Keratinocyte (primary cell): ENCODE measurements at regions not wholly inside any gene's neighbourhood (a gene's known extent, or its start where the extent isn't known, plus 50 kb on each side); places are given as distances from the start of the nearest gene placed in this dataset.

Experiments used
- DNase-seq: peaks from one replicate; pipeline ENCODE4 v3.0.0-alpha.2; 2011; ENCODE audit warnings: low read depth, missing footprints, low spot score
- FAIRE-seq: peaks from 2 replicates; lab custom pipeline; 2011; peaks lifted over from hg19 to GRCh38; lab: Jason Lieb, UNC
- H2AFZ ChIP-seq: 2 replicates; pipeline ENCODE4 v1.6.0; 2012; ENCODE audit warnings: low read length, control low read depth, inconsistent platforms; ENCODE audit not compliant: control insufficient read depth
- H3K27ac ChIP-seq: 2 replicates; pipeline ENCODE4 v1.5.1; 2011; ENCODE audit warnings: low read length; ENCODE audit not compliant: control insufficient read depth, insufficient read depth
- H3K27me3 ChIP-seq: 3 replicates; pipeline ENCODE4 v1.6.0; 2011; ENCODE audit warnings: low read length; ENCODE audit not compliant: control insufficient read depth, insufficient read depth; ENCODE audit errors: extremely low read depth
- H3K36me3 ChIP-seq, 2 experiments: 2 replicates in 1 of 2; 3 replicates in 1 of 2; pipeline ENCODE4 v1.5.1; 2011; ENCODE audit warnings: low read length in 2 of 2, mild to moderate bottlenecking in 1 of 2; ENCODE audit not compliant: control insufficient read depth in 2 of 2, insufficient read depth in 2 of 2; ENCODE audit errors: extremely low read depth in 1 of 2
- H3K4me1 ChIP-seq: 3 replicates; pipeline ENCODE4 v1.5.1; 2011; ENCODE audit warnings: low read length; ENCODE audit not compliant: control insufficient read depth, insufficient read depth; ENCODE audit errors: extremely low read depth
- H3K4me2 ChIP-seq: 3 replicates; pipeline ENCODE4 v1.6.0; 2011; ENCODE audit warnings: low read depth, low read length; ENCODE audit not compliant: control insufficient read depth, insufficient read depth; ENCODE audit errors: extremely low read depth
- H3K4me3 ChIP-seq, 3 experiments: fragments of 200-600 bp in 1 of 3; sonication (generic) in 1 of 3; 2 replicates in 2 of 3; 3 replicates in 1 of 3; pipeline ENCODE4 v1.5.1; 2011 to 2016; ENCODE audit warnings: low read length in 3 of 3, mild to moderate bottlenecking in 3 of 3, control low read depth in 2 of 3, inconsistent platforms in 1 of 3, low read depth in 1 of 3, mixed read lengths in 1 of 3, mixed run types in 1 of 3, moderate library complexity in 1 of 3; ENCODE audit not compliant: control insufficient read depth in 2 of 3, insufficient read depth in 2 of 3; ENCODE audit errors: extremely low read depth in 1 of 3
- H3K79me2 ChIP-seq: 2 replicates; pipeline ENCODE4 v1.6.0; 2012; ENCODE audit warnings: low read length; ENCODE audit not compliant: control insufficient read depth, insufficient read depth
- H3K9ac ChIP-seq: 3 replicates; pipeline ENCODE4 v1.6.0; 2011; ENCODE audit warnings: low read length; ENCODE audit not compliant: control insufficient read depth, insufficient read depth; ENCODE audit errors: extremely low read depth
- H3K9me1 ChIP-seq: 3 replicates; pipeline ENCODE4 v1.6.0; 2011; ENCODE audit warnings: low read length; ENCODE audit not compliant: control insufficient read depth, insufficient read depth; ENCODE audit errors: extremely low read depth
- H3K9me3 ChIP-seq: 2 replicates; pipeline ENCODE4 v1.5.1; 2012; ENCODE audit warnings: low read depth, low read length; ENCODE audit not compliant: control insufficient read depth
- H4K20me1 ChIP-seq: 3 replicates; pipeline ENCODE4 v1.6.0; 2011; ENCODE audit warnings: low read length; ENCODE audit not compliant: control insufficient read depth, insufficient read depth; ENCODE audit errors: extremely low read depth
- EZH2 ChIP-seq: IDR thresholded peaks from one replicate; pipeline ENCODE4 v1.6.1; 2012; ENCODE audit warnings: inconsistent platforms, mild to moderate bottlenecking, low read length, moderate library complexity
- dilution Hi-C: fragments of 300-500 bp; cut with MboI; formaldehyde crosslinking; loops from one replicate; pipeline ENCODE4 v1.7.0; 2020; ENCODE audit warnings: low sequenced_read_pairs; ENCODE audit not compliant: extremely low pct_ligation_motif_present
- TF ChIP-seq, protein P1 (sequence below), 3 experiments: IDR thresholded peaks in 1 of 3; conservative IDR thresholded peaks in 1 of 3; optimal IDR thresholded peaks in 1 of 3; 2 replicates in 2 of 3; 3 replicates in 1 of 3; pipeline versions ENCODE3 to v1.5.1; 2011; ENCODE audit warnings: low read length in 3 of 3, mild to moderate bottlenecking in 3 of 3, moderate library complexity in 2 of 3, control low read depth in 1 of 3, inconsistent platforms in 1 of 3; ENCODE audit not compliant: insufficient read depth in 2 of 3; ENCODE audit errors: extremely low read depth in 1 of 3

DNA sequence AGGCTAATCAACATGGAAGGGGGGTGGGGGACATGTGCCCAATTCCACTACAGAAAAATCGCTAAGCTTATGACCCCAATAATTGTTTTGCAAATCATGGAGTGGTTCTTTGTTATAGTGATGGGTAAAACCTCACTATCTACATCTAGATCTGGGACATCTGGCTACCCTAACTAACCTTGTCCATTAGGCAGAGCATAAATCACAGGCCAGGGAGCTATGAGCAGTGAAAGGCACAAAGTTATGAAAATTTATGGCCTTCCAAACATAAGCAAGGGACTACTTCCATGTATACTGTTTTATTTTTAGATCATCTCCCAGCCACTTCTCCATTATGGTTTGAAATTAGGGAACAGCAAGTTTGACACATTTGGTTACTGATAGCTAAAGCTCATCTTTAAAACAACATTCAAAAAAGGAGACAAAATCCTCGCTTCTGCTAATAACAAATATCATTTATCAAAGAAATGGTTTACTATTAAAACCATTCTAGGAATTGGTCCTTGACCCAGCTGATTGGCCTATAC lies 78.3 kb downstream of the RSL24D1 start:
- H3K9me1 ChIP-seq = no peaks in the 10 kb centered on the region
- no peaks in the 10 kb centered on the region for H3K9me3 ChIP-seq
- H3K79me2 ChIP-seq = no peaks in the 10 kb centered on the region
- FAIRE-seq (no peak), DNase-seq (no peak)
- H3K27ac ChIP-seq = no peak overlapping the region
- no peaks in the 10 kb centered on the region for H3K27me3 ChIP-seq
- no peaks in the 10 kb centered on the region for H3K36me3 ChIP-seq
- dilution Hi-C loops = no loop called here
- H3K4me1 ChIP-seq = no peaks in the 10 kb centered on the region
- no peak overlapping the region for H3K4me3 ChIP-seq
- no peaks in the 10 kb centered on the region for H4K20me1 ChIP-seq
- H3K4me2 ChIP-seq = no peak overlapping the region
- TF ChIP-seq, protein P1, sequence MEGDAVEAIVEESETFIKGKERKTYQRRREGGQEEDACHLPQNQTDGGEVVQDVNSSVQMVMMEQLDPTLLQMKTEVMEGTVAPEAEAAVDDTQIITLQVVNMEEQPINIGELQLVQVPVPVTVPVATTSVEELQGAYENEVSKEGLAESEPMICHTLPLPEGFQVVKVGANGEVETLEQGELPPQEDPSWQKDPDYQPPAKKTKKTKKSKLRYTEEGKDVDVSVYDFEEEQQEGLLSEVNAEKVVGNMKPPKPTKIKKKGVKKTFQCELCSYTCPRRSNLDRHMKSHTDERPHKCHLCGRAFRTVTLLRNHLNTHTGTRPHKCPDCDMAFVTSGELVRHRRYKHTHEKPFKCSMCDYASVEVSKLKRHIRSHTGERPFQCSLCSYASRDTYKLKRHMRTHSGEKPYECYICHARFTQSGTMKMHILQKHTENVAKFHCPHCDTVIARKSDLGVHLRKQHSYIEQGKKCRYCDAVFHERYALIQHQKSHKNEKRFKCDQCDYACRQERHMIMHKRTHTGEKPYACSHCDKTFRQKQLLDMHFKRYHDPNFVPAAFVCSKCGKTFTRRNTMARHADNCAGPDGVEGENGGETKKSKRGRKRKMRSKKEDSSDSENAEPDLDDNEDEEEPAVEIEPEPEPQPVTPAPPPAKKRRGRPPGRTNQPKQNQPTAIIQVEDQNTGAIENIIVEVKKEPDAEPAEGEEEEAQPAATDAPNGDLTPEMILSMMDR (optimal IDR thresholded peaks at IDR 0.05 in 1 of 3, IDR thresholded peaks at IDR 0.05 in 1 of 3, conservative IDR thresholded peaks at IDR 0.05 in 1 of 3; ENCODE audit: extremely low read depth in 1 of 3, insufficient read depth in 2 of 3, low read length in 3 of 3) = no peak
- no peak for TF ChIP-seq EZH2
- H3K9ac ChIP-seq = no peak overlapping the region
- no peak overlapping the region for H2AFZ ChIP-seq

DNA sequence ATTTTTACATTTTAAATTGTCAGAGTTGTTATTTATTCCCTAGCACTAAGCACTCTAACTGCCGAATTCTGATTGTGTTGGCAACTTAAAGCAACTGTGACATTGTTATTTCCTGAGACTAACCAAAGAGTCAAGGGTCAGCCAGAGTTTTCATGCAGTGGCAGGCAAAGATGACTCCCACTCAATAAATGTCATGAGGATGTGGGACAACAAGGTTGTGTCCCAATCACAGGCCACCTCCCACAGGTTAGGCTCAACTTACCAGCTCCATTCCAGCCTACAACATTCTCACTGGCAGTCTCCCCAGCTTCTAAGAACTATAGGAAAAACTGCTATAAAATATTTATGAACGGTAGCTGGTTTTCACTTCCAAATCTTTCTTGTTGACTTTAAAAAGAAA lies 80.1 kb downstream of the RSL24D1 start:
- H4K20me1 ChIP-seq = no peaks in the 10 kb centered on the region
- TF ChIP-seq, protein P1 (optimal IDR thresholded peaks at IDR 0.05 in 1 of 3, IDR thresholded peaks at IDR 0.05 in 1 of 3, conservative IDR thresholded peaks at IDR 0.05 in 1 of 3; ENCODE audit: extremely low read depth in 1 of 3, insufficient read depth in 2 of 3, low read length in 3 of 3) = no peak
- TF ChIP-seq EZH2 = no peak
- H3K4me1 ChIP-seq = no peaks in the 10 kb centered on the region
- DNase-seq (no peak), FAIRE-seq (no peak)
- no peak overlapping the region for H3K4me2 ChIP-seq
- no peak overlapping the region for H2AFZ ChIP-seq
- no peak overlapping the region for H3K9ac ChIP-seq
- no peaks in the 10 kb centered on the region for H3K27me3 ChIP-seq
- H3K36me3 ChIP-seq = no peaks in the 10 kb centered on the region
- H3K79me2 ChIP-seq = no peaks in the 10 kb centered on the region
- dilution Hi-C loops = no loop called here
- no peak overlapping the region for H3K4me3 ChIP-seq
- no peaks in the 10 kb centered on the region for H3K9me1 ChIP-seq
- no peaks in the 10 kb centered on the region for H3K9me3 ChIP-seq
- H3K27ac ChIP-seq = no peak overlapping the region
